WI38 (cell line): ENCODE measurements at regions not wholly inside any gene's neighbourhood (a gene's known extent, or its start where the extent isn't known, plus 50 kb on each side); places are given as distances from the start of the nearest gene placed in this dataset.

Source experiments
- H3K4me3 ChIP-seq: 2 replicates; pipeline ENCODE4 v1.5.1; 2011; ENCODE audit warnings: low read depth, mild to moderate bottlenecking, control low read depth, low read length
- TF ChIP-seq, protein P1 (sequence below): IDR thresholded peaks from 2 replicates; pipeline ENCODE4 v1.5.1; 2012; ENCODE audit warnings: low read depth, mild to moderate bottlenecking, control low read depth, low read length

DNA sequence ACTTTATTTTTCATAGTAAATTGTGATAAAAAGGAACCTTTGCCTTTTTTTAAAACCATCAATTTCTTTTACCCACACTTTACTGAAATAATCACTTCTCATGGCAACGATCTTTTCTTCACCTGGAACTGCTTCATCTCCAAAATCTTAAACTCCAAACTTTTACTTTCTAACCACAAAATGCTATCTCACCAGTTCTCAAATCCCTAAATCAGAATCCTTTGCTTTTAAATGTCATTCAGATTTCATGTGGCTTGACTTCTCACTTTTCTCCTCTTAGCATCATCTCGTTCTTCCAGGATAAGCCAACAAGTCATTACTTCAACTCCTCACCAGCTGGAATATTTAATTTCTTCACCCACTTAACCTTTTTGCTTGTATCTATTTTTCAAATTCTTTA is 284.3 kb upstream of the RASGEF1B start:
- H3K4me3 ChIP-seq: no peak overlapping the region
- TF ChIP-seq, protein P1, sequence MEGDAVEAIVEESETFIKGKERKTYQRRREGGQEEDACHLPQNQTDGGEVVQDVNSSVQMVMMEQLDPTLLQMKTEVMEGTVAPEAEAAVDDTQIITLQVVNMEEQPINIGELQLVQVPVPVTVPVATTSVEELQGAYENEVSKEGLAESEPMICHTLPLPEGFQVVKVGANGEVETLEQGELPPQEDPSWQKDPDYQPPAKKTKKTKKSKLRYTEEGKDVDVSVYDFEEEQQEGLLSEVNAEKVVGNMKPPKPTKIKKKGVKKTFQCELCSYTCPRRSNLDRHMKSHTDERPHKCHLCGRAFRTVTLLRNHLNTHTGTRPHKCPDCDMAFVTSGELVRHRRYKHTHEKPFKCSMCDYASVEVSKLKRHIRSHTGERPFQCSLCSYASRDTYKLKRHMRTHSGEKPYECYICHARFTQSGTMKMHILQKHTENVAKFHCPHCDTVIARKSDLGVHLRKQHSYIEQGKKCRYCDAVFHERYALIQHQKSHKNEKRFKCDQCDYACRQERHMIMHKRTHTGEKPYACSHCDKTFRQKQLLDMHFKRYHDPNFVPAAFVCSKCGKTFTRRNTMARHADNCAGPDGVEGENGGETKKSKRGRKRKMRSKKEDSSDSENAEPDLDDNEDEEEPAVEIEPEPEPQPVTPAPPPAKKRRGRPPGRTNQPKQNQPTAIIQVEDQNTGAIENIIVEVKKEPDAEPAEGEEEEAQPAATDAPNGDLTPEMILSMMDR: no peak

DNA sequence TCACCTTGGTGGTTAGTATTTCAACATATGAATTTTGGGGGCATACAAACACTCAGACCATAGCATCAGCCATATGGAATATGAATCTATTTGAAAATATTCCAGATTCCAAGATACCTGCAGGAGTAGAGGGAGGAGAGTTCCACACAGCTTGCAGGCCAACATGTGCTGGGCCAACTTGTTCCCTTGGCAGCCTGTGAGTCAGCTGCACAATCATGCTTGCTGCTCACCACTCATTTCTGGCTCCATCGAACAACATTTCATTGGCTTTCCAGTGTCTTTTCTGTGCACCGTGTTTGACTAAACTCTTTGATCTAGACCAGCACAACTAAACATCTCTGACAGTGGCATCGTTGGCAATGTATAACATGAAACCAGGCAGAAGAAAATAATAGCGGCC is 282.5 kb upstream of the RASGEF1B start:
- H3K4me3 ChIP-seq: no peak overlapping the region
- TF ChIP-seq, protein P1: no peak

DNA sequence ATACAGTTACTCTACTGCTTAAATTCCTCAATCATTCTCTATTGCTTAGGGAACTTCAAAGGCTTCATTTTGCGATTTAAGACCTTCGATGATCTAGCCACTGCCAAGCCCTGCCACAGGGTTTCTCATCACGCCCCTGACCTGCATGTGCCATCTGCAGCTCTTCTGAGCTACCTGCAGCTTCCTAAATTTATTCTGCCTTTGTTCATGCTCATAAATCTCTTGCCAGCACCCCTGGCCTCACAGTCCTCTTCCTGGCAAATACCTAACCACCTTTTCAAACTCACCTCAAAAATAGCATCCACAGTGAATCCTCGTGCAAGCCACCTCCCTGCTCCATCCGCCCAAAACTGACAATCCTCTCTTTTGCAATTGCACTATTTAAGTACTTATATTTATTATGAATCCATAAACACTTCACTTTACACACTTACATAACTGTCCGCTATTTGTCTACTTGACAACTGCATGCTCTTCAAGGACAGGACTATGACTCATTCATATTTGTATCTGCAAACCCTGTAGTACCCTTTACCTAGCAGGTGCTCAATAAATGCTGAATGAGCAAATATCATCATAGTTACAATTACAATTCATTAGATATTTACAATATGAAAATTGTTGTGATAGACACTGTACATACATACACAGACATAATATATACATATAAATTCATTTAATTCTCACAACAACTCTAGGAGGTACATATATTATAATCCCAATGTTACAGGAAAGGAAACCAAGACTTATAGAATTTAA is 280.0 kb upstream of the RASGEF1B start:
- no peak overlapping the region for H3K4me3 ChIP-seq
- TF ChIP-seq, protein P1: no peak

DNA sequence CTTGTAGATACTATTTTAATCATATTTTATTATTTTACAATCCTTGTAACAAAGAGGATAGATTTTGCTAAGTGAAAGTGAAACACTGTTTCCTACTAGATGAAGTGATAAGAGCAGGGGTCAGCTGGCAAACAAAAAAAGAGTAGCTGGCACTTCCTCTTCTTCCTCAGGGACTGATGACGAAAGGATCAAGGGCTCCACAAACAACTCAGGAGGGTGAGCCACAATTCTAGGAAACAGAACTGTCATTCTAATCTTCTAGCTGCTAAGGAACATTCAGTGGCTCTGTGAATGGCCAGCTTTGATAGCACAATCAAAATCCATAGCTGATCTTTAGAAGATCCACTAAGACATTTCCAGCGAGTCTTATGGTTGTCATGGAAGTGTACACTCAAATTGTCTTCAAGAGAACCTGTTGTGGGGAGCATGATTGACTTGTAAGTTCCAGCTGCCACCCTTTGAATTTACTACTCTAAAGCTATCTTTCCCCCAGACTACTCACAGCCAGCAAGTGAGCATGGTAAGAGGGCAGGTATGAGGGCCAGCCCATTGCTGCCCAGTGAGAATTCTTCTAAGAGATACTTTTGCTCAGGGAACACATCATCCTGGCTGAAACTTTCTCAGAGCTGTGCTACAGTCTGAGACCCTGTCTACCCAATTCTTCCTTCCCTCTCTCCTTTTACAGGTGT is 275.7 kb upstream of the RASGEF1B start:
- H3K4me3 ChIP-seq: no peak overlapping the region
- TF ChIP-seq, protein P1: no peak

DNA sequence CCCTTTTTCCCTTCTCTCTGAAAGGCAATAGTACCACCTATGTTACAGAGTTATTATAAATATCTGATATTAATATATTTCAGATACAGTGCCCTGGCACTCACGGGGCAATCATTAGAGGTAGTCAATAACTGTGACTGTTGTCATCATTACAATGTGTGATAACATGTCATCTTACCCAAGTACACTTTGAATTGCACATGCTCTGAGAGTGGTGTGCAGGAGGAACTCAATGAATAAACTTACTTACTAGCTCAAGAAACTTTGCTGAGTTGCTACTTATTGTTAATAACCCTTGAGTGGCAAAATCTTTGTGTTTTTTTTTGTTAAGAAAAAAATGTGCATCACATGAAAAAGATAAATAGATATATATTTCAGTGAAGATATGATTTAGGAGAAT is 275.1 kb upstream of the RASGEF1B start:
- H3K4me3 ChIP-seq: no peak overlapping the region
- TF ChIP-seq, protein P1: no peak

DNA sequence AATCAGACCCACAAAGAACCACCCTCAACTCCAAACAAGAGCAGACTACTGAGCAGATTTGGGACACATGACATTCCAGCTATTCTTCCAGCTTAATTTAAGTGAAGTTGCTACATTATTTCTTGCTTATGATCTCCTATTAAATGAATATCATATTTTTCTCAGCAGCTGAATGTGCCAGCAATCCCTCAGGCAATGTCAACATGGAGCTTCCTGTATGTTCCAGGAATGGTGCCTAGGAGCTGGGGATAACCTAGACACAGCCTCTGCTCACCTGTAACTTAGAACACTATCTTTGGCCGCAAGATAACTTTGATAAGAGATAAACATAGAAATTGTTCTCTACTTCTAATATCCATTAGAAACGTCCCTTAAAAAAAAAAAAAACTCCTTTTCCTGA is 274.4 kb upstream of the RASGEF1B start:
- H3K4me3 ChIP-seq: no peak overlapping the region
- TF ChIP-seq, protein P1: no peak

DNA sequence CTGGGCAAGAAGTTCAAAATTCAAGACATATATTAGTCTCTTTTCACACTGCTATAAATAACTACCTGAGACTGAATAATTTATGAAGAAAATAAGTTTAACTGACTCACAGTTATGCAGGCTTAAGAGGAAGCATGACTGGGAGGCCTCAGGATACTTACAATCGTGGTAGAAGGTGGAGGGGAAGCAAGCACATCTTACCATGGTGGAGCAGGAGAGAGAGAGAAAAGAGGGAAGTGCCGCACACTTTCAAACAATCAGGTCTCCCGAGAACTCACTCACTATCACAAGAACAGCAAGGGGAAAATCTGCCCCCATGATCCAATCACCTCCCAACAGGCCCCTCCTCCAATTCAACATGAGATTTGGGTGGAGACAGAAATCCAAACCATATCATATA is 273.3 kb upstream of the RASGEF1B start:
- H3K4me3 ChIP-seq: no peak overlapping the region
- TF ChIP-seq, protein P1: no peak
